Esophagus muscularis mucosa (tissue), 4 donors: ENCODE measurements at regions not wholly inside any gene's neighbourhood (a gene's known extent, or its start where the extent isn't known, plus 50 kb on each side); places are given as distances from the start of the nearest gene placed in this dataset.

ENCODE experiments used
- DNase-seq: peaks from one replicate; pipeline ENCODE4 v3.0.0-alpha.2; 2017; ENCODE audit errors: extremely low spot score
- H3K27ac ChIP-seq, 4 donors: fragments of 200-600 bp; sonication (generic); replicated peaks in 1 of 4; 1 replicate in 3 of 4; 2 replicates in 1 of 4; pipeline ENCODE4 v1.5.1; 2016 to 2019; ENCODE audit warnings: mild to moderate bottlenecking in 1 of 4
- H3K27me3 ChIP-seq, 4 donors: fragments of 200-600 bp; sonication (generic); one replicate each; pipeline versions ENCODE4 v1.5.1 to v1.6.0; 2016 to 2019
- H3K36me3 ChIP-seq, 4 donors: fragments of 200-600 bp; sonication (generic); one replicate each; pipeline ENCODE4 v1.5.1; 2016 to 2019
- H3K4me1 ChIP-seq, 4 donors: fragments of 200-600 bp; sonication (generic); one replicate each; pipeline ENCODE4 v1.5.1; 2016 to 2019
- H3K4me3 ChIP-seq, 4 donors: fragments of 200-600 bp; sonication (generic); 1 replicate in 2 of 4; 2 replicates in 2 of 4; pipeline ENCODE4 v1.5.1; 2016 to 2019; ENCODE audit warnings: mild to moderate bottlenecking in 4 of 4, moderate library complexity in 1 of 4
- H3K9me3 ChIP-seq, 4 donors: fragments of 200-600 bp; sonication (generic); 1 replicate in 3 of 4; 2 replicates in 1 of 4; pipeline ENCODE4 v1.5.1; 2016 to 2019
- CTCF ChIP-seq, 3 experiments: fragments of 200-600 bp in 2 of 3; fragments of 450-650 bp in 1 of 3; sonication (generic) in 2 of 3; IDR thresholded peaks; one replicate each; pipeline ENCODE4 v1.5.1; 2017 to 2019; ENCODE audit warnings: antibody characterized with exemption in 3 of 3, mild to moderate bottlenecking in 2 of 3, moderate library complexity in 1 of 3
- EP300 ChIP-seq: sonication (generic); formaldehyde crosslinking; IDR thresholded peaks from one replicate; pipeline ENCODE4 v1.6.1; 2017; ENCODE audit warnings: antibody characterized with exemption
- POLR2A ChIP-seq: fragments of 450-650 bp; IDR thresholded peaks from one replicate; pipeline ENCODE4 v1.6.1; 2017; ENCODE audit warnings: antibody characterized with exemption, moderate library complexity, mild to moderate bottlenecking, low read depth
- POLR2AphosphoS5 ChIP-seq, 2 donors: sonication (generic); formaldehyde crosslinking; IDR thresholded peaks; one replicate each; pipeline ENCODE4 v1.6.1; 2017; ENCODE audit warnings: antibody characterized with exemption in 2 of 2
- WGBS: methylation state at CpG from one replicate; pipeline ENCODE4 v1.1.5; 2018; 5-methylcytosine and 5-hydroxymethylcytosine counted together
- intact Hi-C: fragments of 100-400 bp; cut with DNase I; formaldehyde crosslinking; loops from one replicate; pipeline ENCODE4 v1.15.1; 2023

- Histone ChIP-seq H3K4me3 (no peak overlapping the region), H3K27me3 (no peaks in the 10 kb centered on the region), H3K27ac (no peak overlapping the region), H3K9me3 (no peaks in the 10 kb centered on the region), H3K4me1 (no peaks in the 10 kb centered on the region), H3K36me3 (no peaks in the 10 kb centered on the region)
- intact Hi-C loops, result no loop called here
- TF ChIP-seq CTCF (IDR thresholded peaks at IDR 0.05) (no peak), EP300 (no peak), POLR2A (no peak), POLR2AphosphoS5 (IDR thresholded peaks at IDR 0.05) (no peak)
- DNase-seq, result no peak
- 79% methylated on average over 3 of the region's 3 CpGs for WGBS
Observed at GRCh38 chr4:106481801-106482200, 113.2 kb upstream of the GIMD1 start.

- no peak overlapping the region for H3K27ac ChIP-seq
- no peaks in the 10 kb centered on the region for H3K27me3 ChIP-seq
- 85% methylated on average over 5 of the region's 5 CpGs for WGBS
- intact Hi-C loops, result no loop called here
- H3K36me3 ChIP-seq, result no peaks in the 10 kb centered on the region
- H3K4me3 ChIP-seq, result no peak overlapping the region
- no peaks in the 10 kb centered on the region for H3K4me1 ChIP-seq
- no peaks in the 10 kb centered on the region for H3K9me3 ChIP-seq
- TF ChIP-seq EP300 (no peak), POLR2A (no peak), POLR2AphosphoS5 (IDR thresholded peaks at IDR 0.05) (no peak), CTCF (IDR thresholded peaks at IDR 0.05) (no peak)
- DNase-seq, result no peak
Observed at GRCh38 chr4:106478152-106478551, 109.6 kb upstream of the GIMD1 start.

- no peak overlapping the region for H3K27ac ChIP-seq
- 22% methylated on average over 1 of the region's 1 CpG for WGBS
- peaks cover 0 to 2% (median 0%) of the 10 kb centered on the region in 4 donors for H3K27me3 ChIP-seq
- no peaks in the 10 kb centered on the region for H3K9me3 ChIP-seq
- H3K4me1 ChIP-seq, result no peaks in the 10 kb centered on the region
- no peak overlapping the region for H3K4me3 ChIP-seq
- TF ChIP-seq CTCF (IDR thresholded peaks at IDR 0.05) (no peak), POLR2A (no peak), POLR2AphosphoS5 (IDR thresholded peaks at IDR 0.05) (no peak), EP300 (no peak)
- H3K36me3 ChIP-seq, result no peaks in the 10 kb centered on the region
- intact Hi-C loops, result no loop called here
- DNase-seq, result no peak
Observed at GRCh38 chr4:106476741-106477140, 108.2 kb upstream of the GIMD1 start.

GRCh38 chr4:106473515-106473914, 104.9 kb upstream of the GIMD1 start:
- no peaks in the 10 kb centered on the region for H3K9me3 ChIP-seq
- H3K36me3 ChIP-seq, result no peaks in the 10 kb centered on the region
- no peak overlapping the region for H3K4me3 ChIP-seq
- no peaks in the 10 kb centered on the region for H3K4me1 ChIP-seq
- DNase-seq, result no peak
- no peak for TF ChIP-seq CTCF (IDR thresholded peaks at IDR 0.05)
- no peak for TF ChIP-seq EP300
- TF ChIP-seq POLR2A, result no peak
- TF ChIP-seq POLR2AphosphoS5 (IDR thresholded peaks at IDR 0.05), result no peak
- peaks cover 0 to 8% (median 0%) of the 10 kb centered on the region in 4 donors for H3K27me3 ChIP-seq
- no peak overlapping the region for H3K27ac ChIP-seq
- intact Hi-C loops, result no loop called here
- WGBS, result 95% methylated on average over 1 of the region's 1 CpG

GRCh38 chr4:106471151-106471550, 102.6 kb upstream of the GIMD1 start:
- Histone ChIP-seq H3K9me3 (no peaks in the 10 kb centered on the region), H3K36me3 (no peaks in the 10 kb centered on the region), H3K27me3 (peaks cover 0 to 8% (median 0%) of the 10 kb centered on the region in 4 donors), H3K4me3 (no peak overlapping the region), H3K4me1 (no peaks in the 10 kb centered on the region), H3K27ac (no peak overlapping the region)
- intact Hi-C loops, result no loop called here
- TF ChIP-seq EP300 (no peak), POLR2A (no peak), POLR2AphosphoS5 (IDR thresholded peaks at IDR 0.05) (no peak), CTCF (IDR thresholded peaks at IDR 0.05) (no peak)
- no peak for DNase-seq
- WGBS, result 89% methylated on average over 4 of the region's 7 CpGs
